ENCODE measurements at regions not wholly inside any gene's neighbourhood (a gene's known extent, or its start where the extent isn't known, plus 50 kb on each side); places are given as distances from the start of the nearest gene placed in this dataset.

- intact Hi-C loops (cut with DNase I; ENCODE audit: low total_unique reads) (no loop called here), in situ Hi-C loops (cut with MboI; ENCODE audit: low sequenced_read_pairs in 4 of 4) (no loop called here)
- DNase-seq (no peak), ATAC-seq (no peak)
- Histone ChIP-seq H3K9me3 (no peaks in the 10 kb centered on the region), H3K36me3 (no peaks in the 10 kb centered on the region), H3K27ac (no peak overlapping the region), H3K4me3 (no peak overlapping the region), H3K4me1 (no peaks in the 10 kb centered on the region), H3K27me3 (no peaks in the 10 kb centered on the region)
- TF ChIP-seq CTCF (IDR thresholded peaks at IDR 0.05 in 4 of 5, conservative IDR thresholded peaks at IDR 0.05 in 1 of 5) (no peak), POLR2A (IDR thresholded peaks at IDR 0.05) (no peak)
Observed at GRCh38 chr18:67266246-67267237, 250.0 kb downstream of the DSEL start.

DNA sequence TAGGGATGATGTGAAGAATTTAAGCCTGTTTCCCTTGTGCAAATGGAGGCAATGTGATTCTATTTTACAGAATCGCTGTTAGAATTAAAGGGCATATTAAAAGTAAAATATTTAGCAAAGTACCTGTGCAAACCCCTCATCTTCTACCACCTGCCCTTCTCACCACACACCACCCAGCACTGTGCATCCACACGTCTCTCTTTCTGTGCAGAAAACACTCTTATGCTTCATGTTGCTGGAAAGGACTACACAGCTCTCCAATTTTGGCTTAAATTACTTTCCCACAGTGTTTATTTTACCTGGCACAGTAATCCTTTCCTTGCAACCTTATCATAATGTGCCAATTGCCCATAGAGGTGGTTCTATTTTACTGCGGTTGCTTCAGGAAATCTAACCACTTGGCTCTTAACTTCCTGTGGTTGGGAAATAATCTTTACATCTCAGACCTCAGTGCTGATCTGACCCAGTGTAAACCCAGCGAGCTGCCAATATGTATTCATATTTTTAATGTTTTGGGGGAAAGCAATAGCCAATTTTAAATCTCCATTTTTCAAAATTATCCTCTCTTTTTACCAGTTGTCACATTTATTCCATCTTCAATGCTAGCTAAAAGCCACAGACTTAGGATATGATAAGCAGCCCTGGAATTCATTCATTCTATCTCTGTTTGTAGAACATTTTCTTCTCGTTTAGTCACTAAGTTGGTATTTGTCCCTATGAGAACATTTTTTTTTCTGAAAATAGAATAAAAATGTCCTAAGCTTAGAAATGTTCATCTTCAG lies 250.9 kb downstream of the DSEL start:
- Histone ChIP-seq H3K36me3 (no peaks in the 10 kb centered on the region), H3K4me3 (no peak overlapping the region), H3K27ac (no peak overlapping the region), H3K27me3 (no peaks in the 10 kb centered on the region), H3K9me3 (no peaks in the 10 kb centered on the region), H3K4me1 (no peaks in the 10 kb centered on the region)
- in situ Hi-C loops (cut with MboI; ENCODE audit: low sequenced_read_pairs in 4 of 4) (no loop called here), intact Hi-C loops (cut with DNase I; ENCODE audit: low total_unique reads) (no loop called here)
- TF ChIP-seq CTCF (IDR thresholded peaks at IDR 0.05 in 4 of 5, conservative IDR thresholded peaks at IDR 0.05 in 1 of 5): no peak
- no peak for DNase-seq
- peak in 1 of 2 donors; percentile 24 for ATAC-seq

GRCh38 chr18:67261931-67262552 lies 254.5 kb downstream of the DSEL start:
- no peak for ATAC-seq
- no peak overlapping the region for H3K27ac ChIP-seq
- no peak for DNase-seq
- no peaks in the 10 kb centered on the region for H3K4me1 ChIP-seq
- H3K4me3 ChIP-seq: no peak overlapping the region
- intact Hi-C loops (cut with DNase I; ENCODE audit: low total_unique reads) (no loop called here), in situ Hi-C loops (cut with MboI; ENCODE audit: low sequenced_read_pairs in 4 of 4) (no loop called here)
- H3K36me3 ChIP-seq: no peaks in the 10 kb centered on the region
- H3K9me3 ChIP-seq: no peaks in the 10 kb centered on the region
- TF ChIP-seq POLR2A (IDR thresholded peaks at IDR 0.05): no peak
- TF ChIP-seq CTCF (IDR thresholded peaks at IDR 0.05 in 4 of 5, conservative IDR thresholded peaks at IDR 0.05 in 1 of 5): no peak
- H3K27me3 ChIP-seq: no peaks in the 10 kb centered on the region

DNA sequence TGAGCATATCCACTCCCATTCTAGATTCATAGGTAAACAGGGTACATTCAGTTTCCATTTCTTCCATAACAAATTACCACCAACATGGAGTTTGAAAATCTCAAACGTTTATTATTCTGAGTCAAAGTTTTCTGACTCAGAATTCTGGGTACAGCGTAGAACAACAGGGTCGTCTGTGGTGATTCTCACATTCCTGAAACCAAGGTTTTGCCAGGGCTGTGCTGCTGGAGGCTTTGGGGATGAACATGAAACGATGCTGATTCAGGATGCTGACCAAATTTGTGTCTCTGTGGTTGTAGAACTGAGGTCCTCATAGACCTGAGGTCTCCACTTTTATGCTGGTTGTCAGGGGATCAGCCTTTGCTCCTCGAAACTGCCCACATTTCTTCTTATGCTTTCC lies 255.7 kb downstream of the DSEL start:
- in situ Hi-C loops (cut with MboI; ENCODE audit: low sequenced_read_pairs in 4 of 4): no loop called here
- Histone ChIP-seq H3K4me1 (no peaks in the 10 kb centered on the region), H3K9me3 (no peaks in the 10 kb centered on the region), H3K27ac (no peak overlapping the region), H3K4me3 (no peak overlapping the region), H3K36me3 (no peaks in the 10 kb centered on the region), H3K27me3 (no peaks in the 10 kb centered on the region)
- ATAC-seq (no peak), DNase-seq (no peak)
- no peak for TF ChIP-seq CTCF (IDR thresholded peaks at IDR 0.05 in 4 of 5, conservative IDR thresholded peaks at IDR 0.05 in 1 of 5)
- no peak for TF ChIP-seq POLR2A (IDR thresholded peaks at IDR 0.05)
- intact Hi-C loops (cut with DNase I; ENCODE audit: low total_unique reads): no loop called here

Data from gastrocnemius medialis (tissue), 4 donors.